ENCODE measurements at regions not wholly inside any gene's neighbourhood (a gene's known extent, or its start where the extent isn't known, plus 50 kb on each side); places are given as distances from the start of the nearest gene placed in this dataset.

- DNase-seq, result no peak
These were observed 277.2 kb downstream of the CDC5L start for GRCh38 chr6:44664716-44665115.

GRCh38 chr6:44665143-44665542, 277.6 kb downstream of the CDC5L start:
- DNase-seq, result no peak

GRCh38 chr6:44665683-44666082, 278.2 kb downstream of the CDC5L start:
- DNase-seq, result no peak

GRCh38 chr6:44666324-44666723, 278.8 kb downstream of the CDC5L start:
- no peak for DNase-seq

- no peak for DNase-seq
These were observed 279.7 kb downstream of the CDC5L start for GRCh38 chr6:44667226-44667625.

- peak in 1 of 2 donors; percentile 29 for DNase-seq
These were observed 280.3 kb downstream of the CDC5L start for GRCh38 chr6:44667668-44668390.

- no peak for DNase-seq
These were observed 281.0 kb downstream of the CDC5L start for GRCh38 chr6:44668391-44668930.

GRCh38 chr6:44668976-44669934, 281.7 kb downstream of the CDC5L start:
- no peak for DNase-seq

- DNase-seq, result no peak
These were observed 282.6 kb downstream of the CDC5L start for GRCh38 chr6:44670146-44670545.

- no peak for DNase-seq
These were observed 283.8 kb downstream of the CDC5L start for GRCh38 chr6:44671333-44671732.

GRCh38 chr6:44672086-44672485, 284.6 kb downstream of the CDC5L start:
- no peak for DNase-seq

- no peak for DNase-seq
These were observed 285.3 kb downstream of the CDC5L start for GRCh38 chr6:44672841-44673240.

GRCh38 chr6:44674226-44675155, 287.0 kb downstream of the CDC5L start:
- DNase-seq, result no peak

GRCh38 chr6:44675449-44675848, 287.9 kb downstream of the CDC5L start:
- no peak for DNase-seq

- DNase-seq, result no peak
These were observed 288.8 kb downstream of the CDC5L start for GRCh38 chr6:44676246-44676790.

- no peak for DNase-seq
These were observed 289.4 kb downstream of the CDC5L start for GRCh38 chr6:44676826-44677433.

- DNase-seq, result no peak
These were observed 290.9 kb downstream of the CDC5L start for GRCh38 chr6:44678252-44678935.

- DNase-seq, result no peak
These were observed 292.1 kb downstream of the CDC5L start for GRCh38 chr6:44679438-44680201.

GRCh38 chr6:44680202-44680720, 292.8 kb downstream of the CDC5L start:
- DNase-seq, result no peak

- DNase-seq, result no peak
These were observed 294.3 kb downstream of the CDC5L start for GRCh38 chr6:44681761-44682160.
